Body of pancreas (tissue), 4 donors: ENCODE measurements at regions not wholly inside any gene's neighbourhood (a gene's known extent, or its start where the extent isn't known, plus 50 kb on each side); places are given as distances from the start of the nearest gene placed in this dataset.

Experiments
- ATAC-seq: fragments of 150-250 bp; one replicate; pipeline ENCODE4 v1.9.1; 2016
- DNase-seq, 4 donors: peaks; one replicate each; pipeline ENCODE4 v3.0.0-alpha.2; 2019
- H3K27ac ChIP-seq, 4 donors: fragments of 200-600 bp; sonication (generic); 1 replicate in 3 of 4; 2 replicates in 1 of 4; pipeline versions ENCODE4 v1.5.1 to v1.6.1; 2016 to 2019; ENCODE audit warnings: mild to moderate bottlenecking in 1 of 4, mixed read lengths in 1 of 4, moderate library complexity in 1 of 4
- H3K27me3 ChIP-seq, 2 donors: fragments of 200-600 bp; sonication (generic); one replicate each; pipeline ENCODE4 v1.6.0; 2016; ENCODE audit warnings: mild to moderate bottlenecking in 1 of 2
- H3K36me3 ChIP-seq, 2 donors: fragments of 200-600 bp; sonication (generic); replicated peaks in 1 of 2; 2 replicates each; pipeline ENCODE4 v1.5.1; 2016; ENCODE audit warnings: low read depth in 2 of 2; ENCODE audit not compliant: insufficient read depth in 1 of 2
- H3K4me1 ChIP-seq: fragments of 200-600 bp; sonication (generic); one replicate; pipeline ENCODE4 v1.6.0; 2016
- H3K4me3 ChIP-seq, 2 donors: fragments of 200-600 bp; sonication (generic); 1 replicate in 1 of 2; 2 replicates in 1 of 2; pipeline ENCODE4 v1.5.1; 2016 to 2019
- H3K9me3 ChIP-seq, 3 donors: fragments of 200-600 bp; sonication (generic); 1 replicate in 2 of 3; 2 replicates in 1 of 3; pipeline ENCODE4 v1.5.1; 2016
- POLR2A ChIP-seq, 3 donors: fragments of 450-650 bp; IDR thresholded peaks; one replicate each; pipeline ENCODE4 v1.6.1; 2016; ENCODE audit warnings: antibody characterized with exemption in 3 of 3, mild to moderate bottlenecking in 2 of 3
- WGBS, 2 donors: methylation state at CpG; one replicate each; pipeline ENCODE4 v1.1.5; 2017; 5-methylcytosine and 5-hydroxymethylcytosine counted together
- intact Hi-C: fragments of 100-400 bp; cut with DNase I; formaldehyde crosslinking; loops from one replicate; pipeline ENCODE4 v1.15.1; 2023
- TF ChIP-seq, protein P1 (sequence below), 7 experiments: fragments of 450-650 bp in 4 of 7; fragments of 200-600 bp in 3 of 7; sonication (generic) in 3 of 7; IDR thresholded peaks; one replicate each; pipeline ENCODE4 v1.5.1; 2016 to 2019; ENCODE audit warnings: antibody characterized with exemption in 7 of 7

DNA sequence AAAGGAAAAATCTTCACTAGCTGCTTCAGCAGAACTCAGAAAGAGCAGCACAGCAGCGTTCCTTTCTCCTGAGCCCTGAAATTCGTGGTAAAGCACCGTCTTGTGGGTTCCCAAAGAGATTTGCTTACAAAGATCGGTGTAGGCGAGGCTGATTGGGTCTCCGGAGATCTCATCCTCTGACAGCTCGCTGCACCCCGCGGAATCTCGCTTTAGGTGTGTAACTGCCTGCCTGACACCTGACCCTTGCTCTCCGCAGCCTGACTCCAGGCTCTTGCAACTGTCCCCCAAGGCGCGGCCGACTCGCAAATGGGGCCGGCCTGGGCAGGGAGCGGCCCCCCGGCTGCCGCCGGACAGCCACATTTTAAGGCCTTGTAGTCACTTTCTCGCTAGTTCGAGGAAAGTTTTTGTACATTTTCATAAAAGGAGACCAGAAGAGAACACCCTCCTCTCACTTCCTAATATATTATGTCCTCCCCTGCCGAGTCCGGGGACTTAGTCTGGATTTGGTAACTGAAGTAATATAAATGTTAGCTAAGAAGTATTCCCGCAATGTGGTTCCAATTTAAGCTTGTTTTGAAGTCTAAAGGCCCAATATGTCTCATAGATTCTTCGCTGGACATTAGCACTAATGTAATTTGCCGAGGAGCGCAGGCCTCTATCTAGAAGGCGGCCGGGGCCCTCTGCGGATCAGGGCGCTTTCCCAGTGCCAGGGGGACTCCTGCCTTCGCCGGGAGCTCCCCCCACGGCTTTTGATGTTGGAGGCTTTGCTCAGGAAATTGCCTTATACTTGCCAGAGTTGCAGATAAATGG is 177.3 kb upstream of the CDKN3 start:
- Histone ChIP-seq H3K36me3 (no peaks in the 10 kb centered on the region), H3K4me1 (peaks cover 12% of the 10 kb centered on the region), H3K27ac (no peak overlapping the region), H3K4me3 (no peak overlapping the region), H3K27me3 (peaks cover 5 to 8% of the 10 kb centered on the region in 2 donors), H3K9me3 (no peaks in the 10 kb centered on the region)
- 49 to 77% methylated on average over 31 to 32 of the region's 35 CpGs for WGBS, 2 donors
- TF ChIP-seq, protein P1, sequence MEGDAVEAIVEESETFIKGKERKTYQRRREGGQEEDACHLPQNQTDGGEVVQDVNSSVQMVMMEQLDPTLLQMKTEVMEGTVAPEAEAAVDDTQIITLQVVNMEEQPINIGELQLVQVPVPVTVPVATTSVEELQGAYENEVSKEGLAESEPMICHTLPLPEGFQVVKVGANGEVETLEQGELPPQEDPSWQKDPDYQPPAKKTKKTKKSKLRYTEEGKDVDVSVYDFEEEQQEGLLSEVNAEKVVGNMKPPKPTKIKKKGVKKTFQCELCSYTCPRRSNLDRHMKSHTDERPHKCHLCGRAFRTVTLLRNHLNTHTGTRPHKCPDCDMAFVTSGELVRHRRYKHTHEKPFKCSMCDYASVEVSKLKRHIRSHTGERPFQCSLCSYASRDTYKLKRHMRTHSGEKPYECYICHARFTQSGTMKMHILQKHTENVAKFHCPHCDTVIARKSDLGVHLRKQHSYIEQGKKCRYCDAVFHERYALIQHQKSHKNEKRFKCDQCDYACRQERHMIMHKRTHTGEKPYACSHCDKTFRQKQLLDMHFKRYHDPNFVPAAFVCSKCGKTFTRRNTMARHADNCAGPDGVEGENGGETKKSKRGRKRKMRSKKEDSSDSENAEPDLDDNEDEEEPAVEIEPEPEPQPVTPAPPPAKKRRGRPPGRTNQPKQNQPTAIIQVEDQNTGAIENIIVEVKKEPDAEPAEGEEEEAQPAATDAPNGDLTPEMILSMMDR (IDR thresholded peaks at IDR 0.05): no peak
- TF ChIP-seq POLR2A (IDR thresholded peaks at IDR 0.05): no peak
- ATAC-seq (no peak), DNase-seq (no peak)
- intact Hi-C loops: no loop called here

GRCh38 chr14:54220071-54220703 is 176.6 kb upstream of the CDKN3 start:
- no peak for TF ChIP-seq POLR2A (IDR thresholded peaks at IDR 0.05)
- TF ChIP-seq, protein P1 (IDR thresholded peaks at IDR 0.05): no peak
- Histone ChIP-seq H3K27ac (no peak overlapping the region), H3K4me1 (peaks cover 12% of the 10 kb centered on the region), H3K9me3 (no peaks in the 10 kb centered on the region), H3K4me3 (no peak overlapping the region), H3K36me3 (no peaks in the 10 kb centered on the region), H3K27me3 (peaks cover 5 to 8% of the 10 kb centered on the region in 2 donors)
- intact Hi-C loops: no loop called here
- ATAC-seq (no peak), DNase-seq (no peak)
- WGBS, 2 donors: 17 to 23% methylated on average over 28 of the region's 28 CpGs

- Histone ChIP-seq H3K4me3 (no peak overlapping the region), H3K4me1 (peaks cover 12% of the 10 kb centered on the region), H3K9me3 (no peaks in the 10 kb centered on the region), H3K27me3 (peaks cover 5 to 8% of the 10 kb centered on the region in 2 donors), H3K27ac (no peak overlapping the region), H3K36me3 (no peaks in the 10 kb centered on the region)
- TF ChIP-seq POLR2A (IDR thresholded peaks at IDR 0.05): no peak
- TF ChIP-seq, protein P1 (IDR thresholded peaks at IDR 0.05): no peak
- intact Hi-C loops: no loop called here
- ATAC-seq (no peak), DNase-seq (no peak)
- WGBS, 2 donors: 17 to 18% methylated on average over 5 of the region's 5 CpGs
These were observed 175.9 kb upstream of the CDKN3 start for GRCh38 chr14:54220704-54221431.

- no peaks in the 10 kb centered on the region for H3K36me3 ChIP-seq
- no peak overlapping the region for H3K27ac ChIP-seq
- peaks cover 5 to 8% of the 10 kb centered on the region in 2 donors for H3K27me3 ChIP-seq
- intact Hi-C loops: no loop called here
- peaks cover 12% of the 10 kb centered on the region for H3K4me1 ChIP-seq
- H3K9me3 ChIP-seq: no peaks in the 10 kb centered on the region
- ATAC-seq: no peak
- TF ChIP-seq, protein P1 (IDR thresholded peaks at IDR 0.05): no peak
- no peak for TF ChIP-seq POLR2A (IDR thresholded peaks at IDR 0.05)
- 45 to 63% methylated on average over 3 of the region's 3 CpGs for WGBS, 2 donors
- no peak overlapping the region for H3K4me3 ChIP-seq
- no peak for DNase-seq
These were observed 175.4 kb upstream of the CDKN3 start for GRCh38 chr14:54221432-54221803.
